Esophagus muscularis mucosa (tissue), 3 donors: ENCODE measurements at regions not wholly inside any gene's neighbourhood (a gene's known extent, or its start where the extent isn't known, plus 50 kb on each side); places are given as distances from the start of the nearest gene placed in this dataset.

Source experiments
- POLR2A ChIP-seq: fragments of 450-650 bp; IDR thresholded peaks from one replicate; pipeline ENCODE4 v1.6.1; 2017; ENCODE audit warnings: antibody characterized with exemption, moderate library complexity, mild to moderate bottlenecking, low read depth
- TF ChIP-seq, protein P1 (sequence below), 3 experiments: fragments of 200-600 bp in 2 of 3; fragments of 450-650 bp in 1 of 3; sonication (generic) in 2 of 3; IDR thresholded peaks; one replicate each; pipeline ENCODE4 v1.5.1; 2017 to 2019; ENCODE audit warnings: antibody characterized with exemption in 3 of 3, mild to moderate bottlenecking in 2 of 3, moderate library complexity in 1 of 3

DNA sequence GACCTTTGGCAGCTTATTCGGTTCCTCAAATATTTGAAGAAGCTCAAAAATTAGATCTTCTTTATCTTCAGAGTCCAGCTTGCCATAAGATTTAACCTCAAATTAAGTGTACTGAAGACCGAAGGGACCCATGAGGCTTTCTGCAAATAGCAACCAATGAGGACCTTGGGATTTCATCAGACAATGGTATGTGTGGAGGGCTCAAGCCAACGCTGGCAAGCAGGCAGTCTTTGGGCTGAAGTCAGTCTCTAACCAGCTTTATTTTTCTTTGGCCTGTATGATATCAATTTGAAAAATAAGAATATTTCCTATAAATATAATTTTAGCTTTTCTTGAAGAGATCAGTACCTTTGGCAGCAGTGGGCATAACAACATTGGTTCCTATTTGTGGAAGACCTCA, 692.7 kb downstream of the MCTP2 start:
- no peak for TF ChIP-seq POLR2A
- TF ChIP-seq, protein P1, sequence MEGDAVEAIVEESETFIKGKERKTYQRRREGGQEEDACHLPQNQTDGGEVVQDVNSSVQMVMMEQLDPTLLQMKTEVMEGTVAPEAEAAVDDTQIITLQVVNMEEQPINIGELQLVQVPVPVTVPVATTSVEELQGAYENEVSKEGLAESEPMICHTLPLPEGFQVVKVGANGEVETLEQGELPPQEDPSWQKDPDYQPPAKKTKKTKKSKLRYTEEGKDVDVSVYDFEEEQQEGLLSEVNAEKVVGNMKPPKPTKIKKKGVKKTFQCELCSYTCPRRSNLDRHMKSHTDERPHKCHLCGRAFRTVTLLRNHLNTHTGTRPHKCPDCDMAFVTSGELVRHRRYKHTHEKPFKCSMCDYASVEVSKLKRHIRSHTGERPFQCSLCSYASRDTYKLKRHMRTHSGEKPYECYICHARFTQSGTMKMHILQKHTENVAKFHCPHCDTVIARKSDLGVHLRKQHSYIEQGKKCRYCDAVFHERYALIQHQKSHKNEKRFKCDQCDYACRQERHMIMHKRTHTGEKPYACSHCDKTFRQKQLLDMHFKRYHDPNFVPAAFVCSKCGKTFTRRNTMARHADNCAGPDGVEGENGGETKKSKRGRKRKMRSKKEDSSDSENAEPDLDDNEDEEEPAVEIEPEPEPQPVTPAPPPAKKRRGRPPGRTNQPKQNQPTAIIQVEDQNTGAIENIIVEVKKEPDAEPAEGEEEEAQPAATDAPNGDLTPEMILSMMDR (IDR thresholded peaks at IDR 0.05), result no peak
